NCI-H146 treated with DMSO at 0.1 percent for 48 hours (cell line): ENCODE measurements at regions not wholly inside any gene's neighbourhood (a gene's known extent, or its start where the extent isn't known, plus 50 kb on each side); places are given as distances from the start of the nearest gene placed in this dataset.

Experiments used
- DNase-seq: peaks from one replicate; lab custom pipeline; 2025; ENCODE audit not compliant: unreplicated experiment; lab: John Stamatoyannopoulos, UW

DNA sequence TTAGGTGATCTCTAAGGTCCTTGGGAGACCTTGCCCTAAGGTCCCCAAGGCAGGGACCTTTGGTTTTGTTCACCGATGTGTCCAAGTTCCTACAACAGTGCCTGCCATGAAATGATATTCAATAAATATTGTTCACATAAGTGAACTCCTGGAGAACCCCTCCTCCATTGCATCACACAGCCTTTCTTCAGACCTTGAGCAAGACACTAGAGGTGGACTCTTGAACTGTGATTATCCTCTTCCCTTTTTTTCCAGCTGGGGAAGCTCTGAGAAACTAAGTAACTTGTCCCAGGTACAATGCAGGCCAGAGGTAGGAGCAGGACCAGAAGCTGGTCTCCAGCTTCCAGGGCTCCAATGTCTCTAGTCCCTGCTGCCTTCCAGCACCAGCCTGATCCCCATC lies 76.6 kb upstream of the LMO1 start:
- no peak for DNase-seq

GRCh38 chr11:8339592-8340022 lies 75.9 kb upstream of the LMO1 start:
- peak; percentile 88 for DNase-seq

DNA sequence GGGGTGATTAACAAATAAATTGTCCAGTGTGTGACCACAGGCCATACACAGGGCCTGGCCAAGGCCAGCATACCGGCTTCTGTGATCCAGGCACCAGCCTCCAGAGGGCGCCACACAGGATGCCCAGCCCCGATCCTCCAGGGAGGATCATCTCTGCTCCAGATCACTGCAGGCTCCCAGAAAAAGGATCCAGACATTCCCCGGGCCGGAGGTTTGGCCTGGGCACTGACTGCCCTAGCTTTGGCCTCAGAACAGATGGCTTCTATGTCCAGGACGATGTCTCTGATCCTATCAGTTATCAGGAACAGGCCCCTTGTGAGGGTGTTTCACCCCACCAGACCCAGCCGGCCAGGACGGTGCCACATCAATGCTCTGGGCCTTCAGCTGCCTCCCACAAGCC lies 74.5 kb upstream of the LMO1 start:
- peak; percentile 21 for DNase-seq

DNA sequence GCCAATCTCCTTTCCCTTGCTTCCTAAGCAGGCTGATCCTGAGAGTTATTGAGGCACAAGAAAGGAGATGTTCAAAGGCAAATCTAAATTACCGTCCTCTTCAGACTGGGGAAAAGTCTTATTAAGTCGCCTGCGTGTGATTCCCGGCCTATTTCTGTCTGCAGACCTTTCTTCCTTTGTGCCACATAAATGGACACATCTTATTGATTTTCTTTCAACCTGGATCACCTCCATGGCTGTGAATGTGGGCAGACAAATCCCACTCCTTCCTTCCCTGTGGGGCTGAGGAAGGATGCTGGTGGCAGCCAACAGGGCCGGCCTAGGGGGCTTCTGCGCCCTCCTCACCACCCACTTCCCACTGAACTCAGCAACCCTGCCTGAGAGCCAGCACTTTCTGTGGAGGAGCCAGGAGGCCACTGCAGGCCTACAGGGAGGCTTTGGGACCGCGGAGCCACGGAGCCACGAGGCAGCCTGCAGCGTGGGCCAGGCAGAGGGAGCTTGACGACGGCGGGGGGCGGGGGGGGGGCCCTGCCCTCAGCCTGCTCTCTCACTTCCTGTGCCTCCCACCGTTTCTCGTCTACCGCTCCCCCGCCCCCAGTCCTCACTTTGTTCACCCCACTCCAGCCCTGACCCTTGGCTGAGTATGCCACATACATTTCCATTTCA lies 73.6 kb upstream of the LMO1 start:
- DNase-seq, result no peak

DNA sequence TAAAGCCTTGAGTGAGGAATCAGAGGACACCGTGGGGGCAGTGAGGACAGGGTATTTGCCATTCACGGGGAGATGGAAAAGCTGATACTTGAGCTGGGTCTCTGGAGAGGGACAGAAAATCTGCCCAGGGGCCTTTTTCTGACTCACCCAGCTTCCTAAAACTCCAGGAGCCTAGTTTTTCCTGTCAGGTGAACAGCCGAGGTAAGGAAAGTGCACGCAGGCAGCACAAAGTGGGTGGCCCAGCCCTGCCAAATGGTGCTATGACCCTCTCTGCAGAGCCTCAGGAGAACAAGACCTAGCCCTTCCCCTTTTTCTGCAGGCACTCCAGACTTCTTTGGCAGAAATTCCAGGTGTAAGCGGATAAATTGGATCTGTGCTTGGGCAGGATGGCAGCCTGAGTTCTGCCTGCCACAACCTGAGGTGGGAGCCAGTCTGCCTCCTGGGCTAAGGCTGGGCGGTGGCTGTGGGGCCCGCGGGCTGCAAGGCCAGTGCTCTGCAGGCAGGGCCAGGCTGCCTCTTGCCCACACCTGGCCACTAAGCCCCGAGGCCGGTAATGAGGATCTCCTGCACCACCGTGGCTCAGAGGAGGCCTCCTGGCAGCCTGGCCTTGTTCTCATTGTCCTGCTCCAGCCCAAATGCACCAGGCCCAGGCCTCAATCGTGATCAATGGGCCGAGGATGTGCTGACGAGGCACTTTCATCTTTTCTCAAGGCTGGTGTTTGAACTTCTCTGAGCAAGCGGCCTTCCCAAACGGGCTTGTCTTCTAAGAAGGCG lies 72.9 kb upstream of the LMO1 start:
- no peak for DNase-seq

DNA sequence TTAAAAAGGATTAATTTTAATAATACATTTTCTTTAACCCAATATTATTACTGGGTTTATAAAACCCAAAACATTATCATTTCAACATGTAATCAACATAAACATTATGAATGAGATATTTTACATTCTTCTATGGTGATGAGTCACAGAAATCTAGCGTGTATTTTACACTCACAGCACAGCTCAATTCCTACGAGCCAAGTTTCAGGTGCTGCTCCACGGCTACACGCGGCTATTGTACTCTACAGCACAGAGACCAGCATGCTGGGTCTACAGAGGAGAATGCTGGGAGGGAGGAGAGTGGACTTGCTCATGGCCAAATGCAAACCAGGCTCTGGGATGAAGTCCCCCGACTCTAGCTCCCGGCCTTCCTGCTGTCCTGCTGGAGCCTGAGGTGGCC lies 72.0 kb upstream of the LMO1 start:
- no peak for DNase-seq

DNA sequence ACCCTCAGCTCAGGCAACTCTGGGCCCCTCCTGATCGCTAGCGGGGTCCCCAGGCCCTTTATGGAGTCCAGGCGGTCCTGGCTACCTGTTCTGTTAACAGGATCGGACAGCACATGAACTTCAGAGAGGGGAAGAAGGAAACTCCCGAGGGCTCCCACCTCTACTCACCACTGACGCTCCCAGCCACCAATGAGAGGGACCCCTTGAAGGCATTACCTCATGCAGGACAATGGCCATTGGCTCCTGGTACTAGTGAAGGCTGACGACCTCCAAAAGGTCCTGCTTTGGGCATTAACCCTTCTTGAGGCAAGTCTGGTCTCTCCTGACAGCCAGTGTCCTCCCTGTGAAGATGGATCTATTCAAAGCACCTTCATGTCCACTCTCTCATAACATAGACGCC lies 71.5 kb upstream of the LMO1 start:
- DNase-seq, result no peak

GRCh38 chr11:8333811-8334401 lies 70.2 kb upstream of the LMO1 start:
- no peak for DNase-seq

- DNase-seq, result no peak
Measured at GRCh38 chr11:8333376-8333775, 69.7 kb upstream of the LMO1 start.

- DNase-seq, result no peak
Measured at GRCh38 chr11:8332891-8333290, 69.2 kb upstream of the LMO1 start.

DNA sequence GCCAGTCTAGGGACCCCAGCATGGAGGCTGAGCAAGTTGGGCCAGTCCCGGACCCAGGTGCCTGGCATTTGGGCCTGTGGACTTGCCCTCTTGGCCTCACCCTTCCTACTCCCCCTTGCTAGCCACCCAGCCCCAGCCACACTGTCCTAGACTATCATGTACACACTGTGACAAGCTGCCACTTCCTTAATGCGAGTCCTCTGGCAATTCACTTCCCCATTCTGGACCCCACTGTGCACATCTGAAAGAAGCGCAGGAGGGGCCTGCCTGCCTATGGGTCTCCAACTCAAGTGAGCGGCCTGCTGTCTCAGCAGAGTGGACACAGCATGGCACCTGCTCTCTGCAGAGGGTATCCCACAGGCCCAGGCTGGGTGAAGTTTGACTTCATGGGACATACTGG lies 68.5 kb upstream of the LMO1 start:
- no peak for DNase-seq

DNA sequence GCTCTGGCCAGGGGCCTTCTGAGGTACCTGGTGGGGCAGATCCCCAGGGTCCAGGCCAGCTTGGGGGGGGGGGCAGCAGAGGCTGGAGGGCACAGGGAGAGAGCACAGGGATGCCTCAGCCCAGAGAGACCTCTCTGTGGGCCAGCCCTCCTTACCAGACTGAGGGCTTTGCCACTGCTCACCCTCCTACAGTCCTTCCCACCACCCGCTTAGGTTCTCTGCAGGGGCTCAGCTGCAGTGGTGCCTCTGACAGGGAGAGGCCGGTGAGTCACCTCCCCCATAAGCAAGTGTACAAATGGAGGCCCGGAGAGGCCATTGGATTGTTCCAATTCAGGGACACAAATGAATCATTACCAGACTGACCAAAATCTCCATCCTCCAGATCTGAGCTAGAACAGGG lies 68.1 kb upstream of the LMO1 start:
- DNase-seq, result no peak

DNA sequence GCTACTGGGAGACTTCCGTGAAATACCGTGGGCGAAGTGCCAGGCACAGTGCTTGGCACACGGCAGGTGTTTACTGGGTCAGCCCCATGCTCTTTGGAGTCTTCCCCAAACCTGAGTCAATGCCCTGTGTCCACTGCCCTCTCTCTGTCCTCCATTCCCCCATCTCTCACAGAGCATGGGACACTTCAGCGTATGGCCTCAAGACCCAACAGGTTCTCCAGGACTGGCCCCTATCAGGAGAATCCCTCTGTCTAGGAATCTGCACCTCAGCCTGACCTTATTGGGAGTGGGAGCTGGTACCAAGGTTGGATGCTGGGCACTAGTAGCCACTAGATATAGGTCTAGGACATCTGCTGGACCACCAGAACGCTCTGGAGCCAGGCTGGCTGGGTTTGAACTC lies 67.2 kb upstream of the LMO1 start:
- no peak for DNase-seq

GRCh38 chr11:8330404-8330803 lies 66.7 kb upstream of the LMO1 start:
- DNase-seq, result no peak

GRCh38 chr11:8329847-8330361 lies 66.2 kb upstream of the LMO1 start:
- DNase-seq, result peak; percentile 25

- DNase-seq, result no peak
Measured at GRCh38 chr11:8329336-8329735, 65.7 kb upstream of the LMO1 start.

DNA sequence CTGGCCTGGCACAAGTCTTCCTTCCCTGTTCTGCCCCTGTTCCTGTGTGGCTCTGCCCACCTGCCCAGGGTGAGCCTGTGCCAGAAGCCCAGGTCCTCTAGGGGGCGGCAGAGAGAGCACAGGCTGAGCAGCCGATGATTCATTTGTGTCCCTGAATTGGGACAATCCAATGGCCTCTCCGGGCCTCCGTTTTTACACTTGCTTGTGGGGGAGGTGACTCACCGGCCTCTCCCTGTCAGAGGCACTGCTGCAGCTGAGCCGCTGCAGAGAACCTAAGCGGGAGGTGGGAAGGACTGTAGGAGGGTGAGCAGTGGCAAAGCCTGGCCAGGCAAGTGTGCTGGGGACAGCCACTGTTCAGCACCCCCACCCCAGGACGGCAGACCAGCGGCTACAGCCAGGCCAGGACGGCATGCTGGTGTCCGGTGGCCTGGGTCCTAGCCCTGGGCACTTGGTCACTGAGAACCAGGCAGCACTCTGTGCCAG lies 65.2 kb upstream of the LMO1 start:
- peak; percentile 60 for DNase-seq

DNA sequence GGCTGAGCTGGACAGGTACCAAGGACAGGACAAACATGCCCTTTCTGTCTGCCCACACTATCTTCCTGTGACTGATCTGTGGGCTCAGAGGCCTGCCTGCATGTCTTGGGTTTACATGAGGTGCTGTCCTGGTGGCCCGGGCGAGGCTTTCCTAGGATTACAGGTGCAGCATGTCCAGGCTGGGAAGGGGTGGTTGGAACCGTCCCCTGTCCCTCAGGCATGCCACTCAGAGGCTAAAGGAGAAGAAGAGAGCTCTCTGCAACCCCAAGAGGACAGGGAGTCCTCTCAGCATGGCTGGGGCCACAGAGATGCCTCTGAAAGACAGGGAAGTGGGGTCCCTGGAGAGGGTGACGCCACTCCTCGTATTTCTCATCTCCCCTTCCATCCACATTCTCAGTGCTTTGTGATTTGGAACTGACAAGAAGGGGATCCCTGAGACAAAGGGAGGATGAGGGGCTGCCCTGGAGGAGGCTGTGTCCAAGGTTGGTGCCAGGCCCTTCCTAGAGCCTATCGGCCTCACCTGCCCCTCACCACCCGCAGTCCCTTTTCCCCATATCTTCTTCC lies 64.6 kb upstream of the LMO1 start:
- no peak for DNase-seq

DNA sequence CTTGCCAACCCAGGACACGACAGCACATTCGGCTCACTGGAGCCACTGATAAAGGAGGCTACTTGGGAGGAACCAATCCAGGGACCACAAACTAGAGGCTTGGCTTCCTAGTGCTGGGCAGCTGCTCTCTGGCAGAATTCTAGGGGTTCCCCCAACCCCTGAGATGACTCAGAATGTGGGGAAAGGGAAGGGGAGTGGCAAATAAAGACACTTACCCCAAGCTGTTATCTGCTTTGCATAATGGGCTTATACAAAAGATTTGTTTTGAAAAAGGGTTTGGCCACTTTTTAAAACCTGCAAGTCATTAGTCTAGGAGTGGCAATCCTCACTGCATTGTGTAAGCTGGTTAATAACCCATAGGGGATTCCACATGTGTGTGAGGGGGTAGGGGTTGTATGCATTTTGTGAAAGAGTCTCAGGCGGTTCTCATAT lies 64.1 kb upstream of the LMO1 start:
- no peak for DNase-seq

GRCh38 chr11:8326337-8326736 lies 62.7 kb upstream of the LMO1 start:
- no peak for DNase-seq

GRCh38 chr11:8325591-8326304 lies 62.1 kb upstream of the LMO1 start:
- no peak for DNase-seq
